Smooth muscle cell (in vitro differentiated cells): ENCODE measurements at regions not wholly inside any gene's neighbourhood (a gene's known extent, or its start where the extent isn't known, plus 50 kb on each side); places are given as distances from the start of the nearest gene placed in this dataset.

Experiments used
- DNase-seq: peaks from one replicate; lab custom pipeline; 2025; ENCODE audit not compliant: unreplicated experiment; lab: John Stamatoyannopoulos, UW
- H2AFZ ChIP-seq: fragments of 200-600 bp; sonication (generic); 2 replicates; pipeline ENCODE4 v1.6.0; 2016; ENCODE audit warnings: antibody characterized with exemption, low read depth, mild to moderate bottlenecking
- H3F3A ChIP-seq: fragments of 200-600 bp; sonication (generic); 2 replicates; pipeline ENCODE4 v1.6.0; 2017; ENCODE audit warnings: antibody characterized with exemption, low read depth
- H3K27ac ChIP-seq: fragments of 200-600 bp; sonication (generic); 2 replicates; pipeline ENCODE4 v1.5.1; 2016; ENCODE audit warnings: low read depth, mild to moderate bottlenecking
- H3K27me3 ChIP-seq: fragments of 200-600 bp; sonication (generic); 2 replicates; pipeline ENCODE4 v1.6.1; 2016; ENCODE audit warnings: low read depth, mild to moderate bottlenecking
- H3K36me3 ChIP-seq: fragments of 200-600 bp; sonication (generic); 2 replicates; pipeline ENCODE4 v1.5.1; 2016; ENCODE audit warnings: low read depth
- H3K4me1 ChIP-seq: fragments of 200-600 bp; sonication (generic); 2 replicates; pipeline ENCODE4 v1.5.1; 2016; ENCODE audit warnings: low read depth
- H3K4me2 ChIP-seq: fragments of 200-600 bp; sonication (generic); 2 replicates; pipeline ENCODE4 v1.6.0; 2016; ENCODE audit warnings: mild to moderate bottlenecking
- H3K4me3 ChIP-seq: fragments of 200-600 bp; sonication (generic); 2 replicates; pipeline ENCODE4 v1.5.1; 2016; ENCODE audit warnings: mild to moderate bottlenecking
- H3K79me2 ChIP-seq: fragments of 200-600 bp; sonication (generic); 2 replicates; pipeline ENCODE4 v1.6.0; 2016; ENCODE audit warnings: low read depth, mild to moderate bottlenecking
- H3K9ac ChIP-seq: fragments of 200-600 bp; sonication (generic); 2 replicates; pipeline ENCODE4 v1.6.0; 2016; ENCODE audit warnings: low read depth
- H3K9me3 ChIP-seq: fragments of 200-600 bp; sonication (generic); replicated peaks from 2 replicates; pipeline ENCODE4 v1.5.1; 2016; ENCODE audit warnings: low read depth
- H4K20me1 ChIP-seq: fragments of 200-600 bp; sonication (generic); 2 replicates; pipeline ENCODE4 v1.6.0; 2016; ENCODE audit warnings: low read depth
- CTCF ChIP-seq: fragments of 200-600 bp; sonication (generic); IDR thresholded peaks from 2 replicates; pipeline ENCODE4 v1.5.1; 2017; ENCODE audit warnings: borderline replicate concordance, mild to moderate bottlenecking, antibody characterized with exemption; ENCODE audit not compliant: insufficient read depth, poor library complexity, severe bottlenecking
- WGBS: methylation state at CpG from one replicate; pipeline ENCODE4 v1.1.7; 2016; ENCODE audit warnings: low lambda C conversion rate; 5-methylcytosine and 5-hydroxymethylcytosine counted together

- Histone ChIP-seq H3K27ac (no peak overlapping the region), H4K20me1 (no peaks in the 10 kb centered on the region), H3K4me3 (no peak overlapping the region), H3K9ac (no peak overlapping the region), H3K36me3 (no peaks in the 10 kb centered on the region), H3K4me1 (peaks cover 19% of the 10 kb centered on the region), H3F3A (peaks cover 10% of the 10 kb centered on the region), H3K9me3 (no peaks in the 10 kb centered on the region), H3K79me2 (no peaks in the 10 kb centered on the region), H3K27me3 (no peaks in the 10 kb centered on the region), H2AFZ (no peak overlapping the region), H3K4me2 (no peak overlapping the region)
- no peak for TF ChIP-seq CTCF
- DNase-seq, result no peak
- 93% methylated on average over 3 of the region's 3 CpGs for WGBS
Measured at GRCh38 chr10:78512205-78512550, 478.5 kb downstream of the RPS24 start.

GRCh38 chr10:78513330-78513729, 479.7 kb downstream of the RPS24 start:
- peaks cover 13% of the 10 kb centered on the region for H3K4me1 ChIP-seq
- H3K79me2 ChIP-seq, result no peaks in the 10 kb centered on the region
- H3K9ac ChIP-seq, result no peak overlapping the region
- H4K20me1 ChIP-seq, result no peaks in the 10 kb centered on the region
- no peaks in the 10 kb centered on the region for H3K9me3 ChIP-seq
- H3K4me2 ChIP-seq, result no peak overlapping the region
- no peak overlapping the region for H3K27ac ChIP-seq
- H3K4me3 ChIP-seq, result no peak overlapping the region
- no peaks in the 10 kb centered on the region for H3K27me3 ChIP-seq
- peaks cover 1% of the 10 kb centered on the region for H3F3A ChIP-seq
- no peak for TF ChIP-seq CTCF
- 69% methylated on average over 2 of the region's 2 CpGs for WGBS
- no peak overlapping the region for H2AFZ ChIP-seq
- DNase-seq, result no peak
- no peaks in the 10 kb centered on the region for H3K36me3 ChIP-seq

- H3F3A ChIP-seq, result no peaks in the 10 kb centered on the region
- no peaks in the 10 kb centered on the region for H3K9me3 ChIP-seq
- no peaks in the 10 kb centered on the region for H3K79me2 ChIP-seq
- TF ChIP-seq CTCF, result no peak
- H3K27ac ChIP-seq, result no peak overlapping the region
- no peaks in the 10 kb centered on the region for H3K36me3 ChIP-seq
- H3K9ac ChIP-seq, result no peak overlapping the region
- WGBS, result 87% methylated on average over 3 of the region's 3 CpGs
- no peaks in the 10 kb centered on the region for H3K27me3 ChIP-seq
- H4K20me1 ChIP-seq, result no peaks in the 10 kb centered on the region
- H3K4me2 ChIP-seq, result no peak overlapping the region
- H2AFZ ChIP-seq, result no peak overlapping the region
- H3K4me3 ChIP-seq, result no peak overlapping the region
- H3K4me1 ChIP-seq, result peaks cover 8% of the 10 kb centered on the region
- no peak for DNase-seq
Measured at GRCh38 chr10:78513986-78514385, 480.3 kb downstream of the RPS24 start.

GRCh38 chr10:78514459-78514858, 480.8 kb downstream of the RPS24 start:
- Histone ChIP-seq H3K9me3 (no peaks in the 10 kb centered on the region), H3K4me3 (no peak overlapping the region), H4K20me1 (no peaks in the 10 kb centered on the region), H3K79me2 (no peaks in the 10 kb centered on the region), H3K36me3 (no peaks in the 10 kb centered on the region), H3K9ac (no peak overlapping the region), H3K27me3 (no peaks in the 10 kb centered on the region), H3K4me1 (peaks cover 6% of the 10 kb centered on the region), H3K4me2 (no peak overlapping the region), H2AFZ (no peak overlapping the region), H3K27ac (no peak overlapping the region), H3F3A (no peaks in the 10 kb centered on the region)
- no peak for DNase-seq
- no peak for TF ChIP-seq CTCF
- WGBS, result 99% methylated on average over 4 of the region's 4 CpGs
